ENCODE measurements at regions not wholly inside any gene's neighbourhood (a gene's known extent, or its start where the extent isn't known, plus 50 kb on each side); places are given as distances from the start of the nearest gene placed in this dataset.
A peak's percentile ranks its signal among the peaks of the same experiment; 100 is the strongest.

DNA sequence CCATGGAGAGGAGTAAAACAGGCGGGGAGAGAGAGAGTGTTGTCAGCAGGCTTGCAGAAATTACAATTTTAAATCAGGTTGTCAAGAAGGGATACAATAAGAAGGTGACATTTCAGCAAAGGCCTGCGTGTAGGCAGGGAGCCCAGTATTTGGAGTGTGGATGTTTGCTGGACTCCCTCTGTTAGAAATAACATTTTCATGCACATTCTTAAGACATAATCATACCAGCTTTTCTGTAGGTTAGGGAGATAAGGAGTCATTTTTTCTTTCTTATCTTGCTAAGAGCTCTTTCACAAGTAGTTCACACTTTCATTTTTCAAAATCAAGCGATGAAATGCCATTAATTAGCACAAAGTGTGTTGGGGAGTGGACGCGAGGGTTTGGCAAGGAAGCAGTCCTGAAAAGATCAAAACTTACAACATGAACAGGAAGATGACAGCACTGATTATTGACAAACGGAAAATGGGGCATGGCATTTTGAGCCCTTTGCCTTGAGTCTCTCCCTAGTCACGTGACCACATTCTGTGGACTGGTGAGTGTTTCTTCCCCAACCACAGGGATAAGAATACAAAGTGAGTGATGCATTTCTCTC is 160.2 kb downstream of the DAD1 start:
- peak; percentile 20; the same call in 1 of the 2 replicates for TF ChIP-seq RUNX3 (IDR thresholded peaks at IDR 0.05; ENCODE audit: low read length)
- no peak for TF ChIP-seq BACH1 (IDR thresholded peaks at IDR 0.05; ENCODE audit: borderline replicate concordance)
- TF ChIP-seq, protein P1, sequence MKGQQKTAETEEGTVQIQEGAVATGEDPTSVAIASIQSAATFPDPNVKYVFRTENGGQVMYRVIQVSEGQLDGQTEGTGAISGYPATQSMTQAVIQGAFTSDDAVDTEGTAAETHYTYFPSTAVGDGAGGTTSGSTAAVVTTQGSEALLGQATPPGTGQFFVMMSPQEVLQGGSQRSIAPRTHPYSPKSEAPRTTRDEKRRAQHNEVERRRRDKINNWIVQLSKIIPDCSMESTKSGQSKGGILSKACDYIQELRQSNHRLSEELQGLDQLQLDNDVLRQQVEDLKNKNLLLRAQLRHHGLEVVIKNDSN (IDR thresholded peaks at IDR 0.05; ENCODE audit: borderline replicate concordance, extremely low read length, insufficient read depth, low read depth, low read length) = peak; percentile 49
- TF ChIP-seq, protein P2, sequence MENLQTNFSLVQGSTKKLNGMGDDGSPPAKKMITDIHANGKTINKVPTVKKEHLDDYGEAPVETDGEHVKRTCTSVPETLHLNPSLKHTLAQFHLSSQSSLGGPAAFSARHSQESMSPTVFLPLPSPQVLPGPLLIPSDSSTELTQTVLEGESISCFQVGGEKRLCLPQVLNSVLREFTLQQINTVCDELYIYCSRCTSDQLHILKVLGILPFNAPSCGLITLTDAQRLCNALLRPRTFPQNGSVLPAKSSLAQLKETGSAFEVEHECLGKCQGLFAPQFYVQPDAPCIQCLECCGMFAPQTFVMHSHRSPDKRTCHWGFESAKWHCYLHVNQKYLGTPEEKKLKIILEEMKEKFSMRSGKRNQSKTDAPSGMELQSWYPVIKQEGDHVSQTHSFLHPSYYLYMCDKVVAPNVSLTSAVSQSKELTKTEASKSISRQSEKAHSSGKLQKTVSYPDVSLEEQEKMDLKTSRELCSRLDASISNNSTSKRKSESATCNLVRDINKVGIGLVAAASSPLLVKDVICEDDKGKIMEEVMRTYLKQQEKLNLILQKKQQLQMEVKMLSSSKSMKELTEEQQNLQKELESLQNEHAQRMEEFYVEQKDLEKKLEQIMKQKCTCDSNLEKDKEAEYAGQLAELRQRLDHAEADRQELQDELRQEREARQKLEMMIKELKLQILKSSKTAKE (IDR thresholded peaks at IDR 0.05; ENCODE audit: low read depth, poor library complexity, severe bottlenecking) = no peak
- ATAC-seq = no peak
- in situ Hi-C loops (cut with MboI) (no loop called here), intact Hi-C loops (cut with micrococcal nuclease; ENCODE audit: unreplicated experiment) (no loop called here)
- ChIA-PET CTCF (interaction anchor here (1.3 kb wide), 1 partner anchor 29 kb away, joined by 4 read pairs; no protein-coding TSS in a partner anchor), RAD21 (ENCODE audit: unreplicated experiment) (interaction anchor here (0.6 kb wide), 1 partner anchor 147 kb away, joined by 3 read pairs; no protein-coding TSS in a partner anchor), POLR2A (no interaction called here), SMC1A (ENCODE audit: uncharacterized antibody, unreplicated experiment) (interaction anchor here (1.0 kb wide), 1 partner anchor 18 kb away, joined by 3 read pairs; no protein-coding TSS in a partner anchor)
- peaks cover 19% of the 10 kb centered on the region for H3K4me1 ChIP-seq (ENCODE audit: control insufficient read depth, insufficient read depth, low read length)
- H3K27ac ChIP-seq (ENCODE audit: control insufficient read depth, insufficient read depth) = no peak overlapping the region
- no peak for FAIRE-seq
- peak overlapping the region; percentile 50; the same call in 1 of the 2 replicates for H3K4me2 ChIP-seq (ENCODE audit: control insufficient read depth, insufficient read depth)
- H3K9ac ChIP-seq (ENCODE audit: control insufficient read depth, insufficient read depth, low read length) = no peak overlapping the region
- H3K36me3 ChIP-seq (ENCODE audit: control insufficient read depth in 2 of 2, insufficient read depth in 2 of 2, low read length in 1 of 2) = no peaks in the 10 kb centered on the region
- H3K4me3 ChIP-seq = no peak overlapping the region
- peak overlapping the region; percentile 33; the same call in 1 of the 2 replicates for H2AFZ ChIP-seq (ENCODE audit: control insufficient read depth, low read depth, low read length)
- H3K27me3 ChIP-seq (replicated peaks in 1 of 2; ENCODE audit: control insufficient read depth in 2 of 2, insufficient read depth in 2 of 2, low read length in 1 of 2) = no peaks in the 10 kb centered on the region
- H3K79me2 ChIP-seq (ENCODE audit: control insufficient read depth, insufficient read depth, low read length) = no peaks in the 10 kb centered on the region
- 62% methylated on average over 7 of the region's 7 CpGs for WGBS (ENCODE audit: insufficient coverage, insufficient replicate concordance, low lambda C conversion rate, missing lambda C conversion rate)
- DNase-seq (ENCODE audit: low read depth, low spot score) = no peak
- BruUV-seq (replicated peaks) = no TSS peak
- H3K9me3 ChIP-seq (replicated peaks; ENCODE audit: control insufficient read depth, insufficient read depth, low read length) = no peaks in the 10 kb centered on the region
- no peaks in the 10 kb centered on the region for H4K20me1 ChIP-seq (ENCODE audit: control insufficient read depth, insufficient read depth)
